Cardiac fibroblast (primary cell): ENCODE measurements at regions not wholly inside any gene's neighbourhood (a gene's known extent, or its start where the extent isn't known, plus 50 kb on each side); places are given as distances from the start of the nearest gene placed in this dataset.

ENCODE experiments used
- DNase-seq, 2 donors: peaks; one replicate each; pipeline versions ENCODE4 v3.0.0 to v3.0.0-alpha.2; 2010; ENCODE audit warnings: low read depth in 2 of 2
- H3K4me3 ChIP-seq, 2 donors: replicated peaks in 1 of 2; 1 replicate in 1 of 2; 2 replicates in 1 of 2; pipeline ENCODE4 v1.5.1; 2011; ENCODE audit warnings: low read depth in 2 of 2, low read length in 2 of 2, mild to moderate bottlenecking in 2 of 2, moderate library complexity in 1 of 2
- TF ChIP-seq, protein P1 (sequence below): IDR thresholded peaks from one replicate; pipeline ENCODE4 v1.5.1; 2011; ENCODE audit warnings: low read depth, mild to moderate bottlenecking, low read length, inconsistent platforms

DNA sequence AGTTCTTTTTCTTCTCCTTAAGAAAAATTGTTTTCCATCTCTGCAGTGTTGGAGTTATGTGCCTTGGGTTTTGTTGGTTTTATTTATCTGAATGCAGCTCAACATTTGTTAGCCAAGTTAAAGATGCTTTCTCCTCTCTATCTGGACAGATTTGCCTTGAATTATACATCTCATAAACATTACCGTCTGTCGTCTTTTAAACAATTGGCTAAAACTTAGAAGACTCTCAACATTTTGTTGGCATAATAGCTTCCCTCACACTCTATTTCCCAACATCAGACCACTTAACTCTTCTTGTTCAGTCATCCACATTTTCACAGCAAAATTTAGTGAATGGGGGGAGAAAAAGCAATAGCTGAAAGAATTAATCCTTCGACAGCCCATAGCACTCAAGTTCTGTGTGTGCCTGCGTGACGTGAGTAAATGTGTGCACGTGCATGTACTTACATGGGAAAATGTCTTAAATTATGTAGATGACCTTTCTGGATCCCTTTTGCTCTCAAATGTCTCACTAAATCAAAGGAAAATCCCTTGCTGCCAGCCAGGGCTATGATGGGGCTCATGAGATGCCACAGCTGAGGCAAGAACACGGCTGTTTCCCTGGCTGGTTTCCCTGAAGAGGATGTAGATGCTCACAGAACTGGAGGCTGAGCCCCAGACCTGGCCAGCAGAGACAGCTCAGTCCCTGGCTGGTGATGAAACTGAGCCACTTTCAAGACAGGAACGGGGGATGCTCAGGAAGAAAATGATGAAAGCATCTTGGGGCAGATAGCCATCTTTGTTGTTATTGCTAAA lies 382.2 kb downstream of the FBXW7 start:
- TF ChIP-seq, protein P1, sequence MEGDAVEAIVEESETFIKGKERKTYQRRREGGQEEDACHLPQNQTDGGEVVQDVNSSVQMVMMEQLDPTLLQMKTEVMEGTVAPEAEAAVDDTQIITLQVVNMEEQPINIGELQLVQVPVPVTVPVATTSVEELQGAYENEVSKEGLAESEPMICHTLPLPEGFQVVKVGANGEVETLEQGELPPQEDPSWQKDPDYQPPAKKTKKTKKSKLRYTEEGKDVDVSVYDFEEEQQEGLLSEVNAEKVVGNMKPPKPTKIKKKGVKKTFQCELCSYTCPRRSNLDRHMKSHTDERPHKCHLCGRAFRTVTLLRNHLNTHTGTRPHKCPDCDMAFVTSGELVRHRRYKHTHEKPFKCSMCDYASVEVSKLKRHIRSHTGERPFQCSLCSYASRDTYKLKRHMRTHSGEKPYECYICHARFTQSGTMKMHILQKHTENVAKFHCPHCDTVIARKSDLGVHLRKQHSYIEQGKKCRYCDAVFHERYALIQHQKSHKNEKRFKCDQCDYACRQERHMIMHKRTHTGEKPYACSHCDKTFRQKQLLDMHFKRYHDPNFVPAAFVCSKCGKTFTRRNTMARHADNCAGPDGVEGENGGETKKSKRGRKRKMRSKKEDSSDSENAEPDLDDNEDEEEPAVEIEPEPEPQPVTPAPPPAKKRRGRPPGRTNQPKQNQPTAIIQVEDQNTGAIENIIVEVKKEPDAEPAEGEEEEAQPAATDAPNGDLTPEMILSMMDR, result no peak
- DNase-seq, result no peak

DNA sequence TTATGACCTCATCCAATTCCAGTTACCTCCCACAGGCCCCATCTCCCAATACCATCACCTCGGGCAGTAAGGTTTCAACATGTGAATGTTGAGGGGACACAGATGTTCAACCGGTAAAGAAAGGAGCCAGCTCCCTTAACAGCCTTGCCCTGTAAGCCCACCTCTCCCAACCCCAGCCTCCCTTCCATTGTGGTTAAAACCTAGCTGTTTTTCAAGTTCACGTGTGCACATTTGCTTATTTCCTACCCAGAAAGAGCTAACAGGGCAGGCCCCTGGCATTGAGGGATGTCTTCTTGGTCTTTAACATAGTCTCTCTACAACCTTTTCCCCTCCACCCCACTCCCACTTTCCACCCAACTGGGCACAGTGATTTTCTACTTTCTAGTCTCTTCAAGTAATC lies 385.7 kb downstream of the FBXW7 start:
- TF ChIP-seq, protein P1, result no peak
- H3K4me3 ChIP-seq, result no peak overlapping the region
- no peak for DNase-seq

More for the DNA sequence above, 382.2 kb downstream of the FBXW7 start:
- no peak overlapping the region for H3K4me3 ChIP-seq

DNA sequence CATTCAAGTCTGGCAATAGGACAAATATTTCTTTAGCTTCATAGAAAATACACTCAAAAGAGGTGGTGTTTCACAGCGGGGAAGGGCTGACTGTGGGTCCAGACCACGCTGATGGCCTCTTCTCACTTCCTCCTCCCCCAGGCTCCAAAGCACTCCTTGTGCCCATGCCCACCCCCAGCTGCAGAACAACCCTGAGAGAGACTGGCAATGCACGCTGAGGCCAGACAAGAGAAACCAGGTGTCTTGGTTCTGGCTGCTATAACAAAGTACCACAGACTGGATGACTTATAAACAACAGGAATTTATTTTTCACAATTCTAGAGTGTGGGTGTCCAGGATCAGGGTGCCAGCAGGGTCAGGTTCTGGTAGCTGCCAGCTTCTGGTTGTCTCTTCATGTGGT lies 386.1 kb downstream of the FBXW7 start:
- DNase-seq, result no peak
- H3K4me3 ChIP-seq, result no peak overlapping the region
- TF ChIP-seq, protein P1, result no peak

DNA sequence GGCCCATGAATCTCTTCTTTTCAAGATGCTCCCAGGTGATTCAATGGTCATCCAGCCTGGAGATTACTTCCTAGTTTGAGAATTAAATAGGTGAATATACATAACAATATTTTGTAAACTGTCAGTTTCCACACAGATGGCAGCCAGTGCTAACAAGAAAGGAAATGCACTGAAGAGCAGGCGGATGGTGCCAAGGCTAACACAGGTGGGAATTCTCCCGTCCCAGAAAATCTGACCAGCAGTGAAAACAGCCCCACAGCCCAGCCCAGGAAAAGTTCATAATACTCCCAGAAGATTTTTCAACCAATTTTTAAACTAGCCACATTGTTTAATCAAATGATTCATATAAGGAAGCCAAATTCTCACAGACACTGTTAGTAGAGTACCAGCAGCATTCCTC lies 387.2 kb upstream of the GATB start:
- no peak for DNase-seq
- H3K4me3 ChIP-seq, result no peak overlapping the region
- TF ChIP-seq, protein P1, result no peak

DNA sequence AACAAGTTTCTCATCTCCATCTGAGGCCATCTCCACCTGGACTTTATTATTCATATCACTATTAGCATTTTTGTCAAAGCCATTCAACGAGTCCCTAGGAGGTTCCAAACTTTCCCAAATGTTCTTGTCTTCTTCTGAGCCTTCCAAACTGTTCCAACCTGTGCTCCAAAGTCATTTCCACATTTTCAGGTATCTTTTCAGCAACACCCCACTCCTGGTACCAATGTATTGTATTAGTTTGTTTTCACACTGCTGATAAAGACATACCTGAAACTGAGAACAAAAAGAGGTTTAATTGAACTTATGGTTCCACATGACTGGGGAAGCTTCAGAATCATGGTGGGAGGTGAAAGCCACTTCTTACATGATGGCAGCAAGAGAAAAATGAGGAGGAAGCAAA lies 385.4 kb upstream of the GATB start:
- DNase-seq, result no peak
- H3K4me3 ChIP-seq, result no peak overlapping the region
- TF ChIP-seq, protein P1, result no peak

DNA sequence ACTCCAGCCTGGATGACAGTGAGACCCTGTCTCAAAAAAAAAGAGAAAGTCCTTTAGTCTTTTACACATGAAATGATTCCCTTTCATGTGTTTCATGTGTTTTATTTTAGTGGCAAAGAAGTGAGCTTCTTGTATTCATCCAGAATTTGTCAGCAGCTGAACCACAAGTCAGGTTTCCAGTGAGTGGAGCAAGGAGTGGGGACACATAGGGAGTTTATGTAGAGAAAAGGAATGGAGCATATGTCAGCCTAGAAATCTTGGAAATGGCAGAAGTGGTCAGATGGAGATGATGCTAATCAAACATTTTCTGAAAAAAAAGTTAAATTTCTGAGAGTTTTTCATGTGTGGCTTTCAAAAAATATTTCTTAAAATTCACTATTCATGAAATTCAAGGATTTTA lies 383.0 kb upstream of the GATB start:
- TF ChIP-seq, protein P1, result no peak
- no peak overlapping the region for H3K4me3 ChIP-seq
- no peak for DNase-seq

DNA sequence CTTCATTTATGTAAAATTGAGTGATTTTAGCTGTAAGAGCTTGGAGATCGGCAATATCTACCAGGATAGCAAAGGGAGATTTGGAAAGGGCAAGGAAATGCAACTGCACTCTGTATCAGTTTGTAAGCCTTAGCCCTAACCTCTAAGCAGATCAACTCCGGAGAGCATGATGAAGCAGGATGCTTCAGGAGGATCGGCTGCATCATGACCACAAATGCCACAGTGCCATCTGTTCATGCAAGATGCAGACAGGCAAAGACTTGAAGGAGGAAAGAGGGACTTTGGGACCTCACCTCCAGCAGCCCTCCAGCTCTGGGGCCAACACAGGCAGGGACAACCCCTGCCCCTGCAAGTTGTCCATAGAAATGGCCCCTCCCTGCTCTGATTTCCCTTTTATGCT lies 377.6 kb upstream of the GATB start:
- no peak for DNase-seq
- TF ChIP-seq, protein P1, result no peak
- no peak overlapping the region for H3K4me3 ChIP-seq
